H1 (cell line): ENCODE measurements at regions not wholly inside any gene's neighbourhood (a gene's known extent, or its start where the extent isn't known, plus 50 kb on each side); places are given as distances from the start of the nearest gene placed in this dataset.

Experiments
- CTCF ChIP-seq, 3 experiments: IDR thresholded peaks; 1 replicate in 2 of 3; 2 replicates in 1 of 3; pipeline versions ENCODE4 v1.5.1 to v1.6.1; 2011; ENCODE audit warnings: low read length in 3 of 3, mild to moderate bottlenecking in 3 of 3, inconsistent platforms in 2 of 3, low read depth in 1 of 3, moderate library complexity in 1 of 3; ENCODE audit not compliant: insufficient read depth in 1 of 3; ENCODE audit errors: control extremely low read depth in 1 of 3
- JUND ChIP-seq: IDR thresholded peaks from 2 replicates; pipeline ENCODE4 v1.6.1; 2011; ENCODE audit warnings: mild to moderate bottlenecking, improper control_type of control experiment, low read length
- POLR2A ChIP-seq, 2 experiments: IDR thresholded peaks; 1 replicate in 1 of 2; 2 replicates in 1 of 2; pipeline ENCODE4 v1.6.1; 2011; ENCODE audit warnings: low read depth in 2 of 2, low read length in 2 of 2, mild to moderate bottlenecking in 2 of 2; ENCODE audit errors: control extremely low read depth in 1 of 2

DNA sequence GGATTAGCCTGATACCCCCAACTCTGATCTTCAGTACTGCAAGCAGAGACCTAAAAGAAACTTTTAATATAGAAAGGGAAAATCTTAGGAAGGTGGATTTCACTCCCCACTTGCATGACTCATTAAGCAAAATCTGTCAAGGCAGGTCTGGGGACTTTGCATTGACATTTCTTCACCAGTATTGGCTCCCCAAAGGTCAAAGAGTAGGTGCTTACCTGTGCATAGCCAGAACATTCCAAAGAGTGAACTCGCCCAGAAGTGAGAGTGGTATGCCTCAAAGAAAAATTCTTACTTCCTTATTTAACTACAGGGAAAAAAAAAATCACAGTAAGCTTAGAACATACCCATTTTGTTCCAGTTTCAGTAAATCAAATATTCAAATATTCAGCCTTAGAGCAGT is 140.9 kb upstream of the TP63 start:
- TF ChIP-seq JUND (no peak), POLR2A (IDR thresholded peaks at IDR 0.05; ENCODE audit: control extremely low read depth in 1 of 2, low read depth in 2 of 2, low read length in 2 of 2) (no peak), CTCF (IDR thresholded peaks at IDR 0.05; ENCODE audit: control extremely low read depth in 1 of 3, insufficient read depth in 1 of 3, low read depth in 1 of 3, low read length in 3 of 3) (no peak)
